Smooth muscle cell (in vitro differentiated cells): ENCODE measurements at regions not wholly inside any gene's neighbourhood (a gene's known extent, or its start where the extent isn't known, plus 50 kb on each side); places are given as distances from the start of the nearest gene placed in this dataset.
A peak's percentile ranks its signal among the peaks of the same experiment; 100 is the strongest.

Experiments used
- DNase-seq: peaks from one replicate; lab custom pipeline; 2025; ENCODE audit not compliant: unreplicated experiment; lab: John Stamatoyannopoulos, UW
- H2AFZ ChIP-seq: fragments of 200-600 bp; sonication (generic); 2 replicates; pipeline ENCODE4 v1.6.0; 2016; ENCODE audit warnings: antibody characterized with exemption, low read depth, mild to moderate bottlenecking
- H3F3A ChIP-seq: fragments of 200-600 bp; sonication (generic); 2 replicates; pipeline ENCODE4 v1.6.0; 2017; ENCODE audit warnings: antibody characterized with exemption, low read depth
- H3K27ac ChIP-seq: fragments of 200-600 bp; sonication (generic); 2 replicates; pipeline ENCODE4 v1.5.1; 2016; ENCODE audit warnings: low read depth, mild to moderate bottlenecking
- H3K27me3 ChIP-seq: fragments of 200-600 bp; sonication (generic); 2 replicates; pipeline ENCODE4 v1.6.1; 2016; ENCODE audit warnings: low read depth, mild to moderate bottlenecking
- H3K36me3 ChIP-seq: fragments of 200-600 bp; sonication (generic); 2 replicates; pipeline ENCODE4 v1.5.1; 2016; ENCODE audit warnings: low read depth
- H3K4me1 ChIP-seq: fragments of 200-600 bp; sonication (generic); 2 replicates; pipeline ENCODE4 v1.5.1; 2016; ENCODE audit warnings: low read depth
- H3K4me2 ChIP-seq: fragments of 200-600 bp; sonication (generic); 2 replicates; pipeline ENCODE4 v1.6.0; 2016; ENCODE audit warnings: mild to moderate bottlenecking
- H3K4me3 ChIP-seq: fragments of 200-600 bp; sonication (generic); 2 replicates; pipeline ENCODE4 v1.5.1; 2016; ENCODE audit warnings: mild to moderate bottlenecking
- H3K79me2 ChIP-seq: fragments of 200-600 bp; sonication (generic); 2 replicates; pipeline ENCODE4 v1.6.0; 2016; ENCODE audit warnings: low read depth, mild to moderate bottlenecking
- H3K9ac ChIP-seq: fragments of 200-600 bp; sonication (generic); 2 replicates; pipeline ENCODE4 v1.6.0; 2016; ENCODE audit warnings: low read depth
- H3K9me3 ChIP-seq: fragments of 200-600 bp; sonication (generic); replicated peaks from 2 replicates; pipeline ENCODE4 v1.5.1; 2016; ENCODE audit warnings: low read depth
- H4K20me1 ChIP-seq: fragments of 200-600 bp; sonication (generic); 2 replicates; pipeline ENCODE4 v1.6.0; 2016; ENCODE audit warnings: low read depth
- CTCF ChIP-seq: fragments of 200-600 bp; sonication (generic); IDR thresholded peaks from 2 replicates; pipeline ENCODE4 v1.5.1; 2017; ENCODE audit warnings: borderline replicate concordance, mild to moderate bottlenecking, antibody characterized with exemption; ENCODE audit not compliant: insufficient read depth, poor library complexity, severe bottlenecking
- WGBS: methylation state at CpG from one replicate; pipeline ENCODE4 v1.1.7; 2016; ENCODE audit warnings: low lambda C conversion rate; 5-methylcytosine and 5-hydroxymethylcytosine counted together

GRCh38 chr15:35757765-35758164, 211.8 kb upstream of the DPH6 start:
- Histone ChIP-seq H3K4me2 (peak overlapping the region; percentile 2), H3K27me3 (no peaks in the 10 kb centered on the region), H3K79me2 (no peaks in the 10 kb centered on the region), H4K20me1 (no peaks in the 10 kb centered on the region), H3K9ac (no peak overlapping the region), H3K9me3 (no peaks in the 10 kb centered on the region), H3K4me3 (no peak overlapping the region), H3K4me1 (peaks cover 23% of the 10 kb centered on the region), H3K27ac (no peak overlapping the region), H3K36me3 (no peaks in the 10 kb centered on the region), H2AFZ (peak overlapping the region; percentile 61), H3F3A (no peaks in the 10 kb centered on the region)
- DNase-seq = no peak
- 87% methylated on average over 3 of the region's 3 CpGs for WGBS
- no peak for TF ChIP-seq CTCF

GRCh38 chr15:35764661-35765519, 218.9 kb upstream of the DPH6 start:
- no peak for DNase-seq
- no peak overlapping the region for H2AFZ ChIP-seq
- H3K9me3 ChIP-seq = no peaks in the 10 kb centered on the region
- no peaks in the 10 kb centered on the region for H3K36me3 ChIP-seq
- H4K20me1 ChIP-seq = no peaks in the 10 kb centered on the region
- no peak overlapping the region for H3K27ac ChIP-seq
- H3K4me3 ChIP-seq = no peak overlapping the region
- no peaks in the 10 kb centered on the region for H3K27me3 ChIP-seq
- 92% methylated on average over 5 of the region's 5 CpGs for WGBS
- no peak overlapping the region for H3K4me2 ChIP-seq
- H3K79me2 ChIP-seq = no peaks in the 10 kb centered on the region
- H3F3A ChIP-seq = no peaks in the 10 kb centered on the region
- TF ChIP-seq CTCF = no peak
- H3K4me1 ChIP-seq = no peaks in the 10 kb centered on the region
- H3K9ac ChIP-seq = no peak overlapping the region

- Histone ChIP-seq H3K36me3 (no peaks in the 10 kb centered on the region), H3K4me1 (no peaks in the 10 kb centered on the region), H3K9me3 (no peaks in the 10 kb centered on the region), H4K20me1 (no peaks in the 10 kb centered on the region), H3K79me2 (no peaks in the 10 kb centered on the region), H2AFZ (no peak overlapping the region), H3K27ac (no peak overlapping the region), H3K4me3 (no peak overlapping the region), H3K27me3 (no peaks in the 10 kb centered on the region), H3K4me2 (no peak overlapping the region), H3K9ac (no peak overlapping the region), H3F3A (no peaks in the 10 kb centered on the region)
- whole genome bisulfite sequencing = 78% methylated on average over 1 of the region's 1 CpG
- no peak for DNase-seq
- TF ChIP-seq CTCF = no peak
These were observed 223.0 kb upstream of the DPH6 start for GRCh38 chr15:35768949-35769348.

- no peaks in the 10 kb centered on the region for H3K4me1 ChIP-seq
- H3K27me3 ChIP-seq = no peaks in the 10 kb centered on the region
- no peak overlapping the region for H2AFZ ChIP-seq
- no peak overlapping the region for H3K4me2 ChIP-seq
- DNase-seq = no peak
- H3K36me3 ChIP-seq = no peaks in the 10 kb centered on the region
- no peak overlapping the region for H3K9ac ChIP-seq
- no peak overlapping the region for H3K4me3 ChIP-seq
- TF ChIP-seq CTCF = no peak
- H3K27ac ChIP-seq = no peak overlapping the region
- 89% methylated on average over 2 of the region's 2 CpGs for WGBS
- no peaks in the 10 kb centered on the region for H3F3A ChIP-seq
- no peaks in the 10 kb centered on the region for H4K20me1 ChIP-seq
- H3K9me3 ChIP-seq = no peaks in the 10 kb centered on the region
- no peaks in the 10 kb centered on the region for H3K79me2 ChIP-seq
These were observed 223.7 kb upstream of the DPH6 start for GRCh38 chr15:35769656-35770055.
